ENCODE measurements at regions not wholly inside any gene's neighbourhood (a gene's known extent, or its start where the extent isn't known, plus 50 kb on each side); places are given as distances from the start of the nearest gene placed in this dataset.
A peak's percentile ranks its signal among the peaks of the same experiment; 100 is the strongest.

- Histone ChIP-seq H3K9me3 (no peaks in the 10 kb centered on the region), H3K4me1 (no peaks in the 10 kb centered on the region), H3K4me3 (no peak overlapping the region), H3K27me3 (no peaks in the 10 kb centered on the region), H3K27ac (no peak overlapping the region), H3K36me3 (no peaks in the 10 kb centered on the region)
- WGBS, 2 donors (ENCODE audit: low coverage in 1 of 2) = 82 to 100% methylated on average over 1 to 4 of the region's 4 CpGs
- TF ChIP-seq CTCF (IDR thresholded peaks at IDR 0.05) (no peak), EP300 (IDR thresholded peaks at IDR 0.05; ENCODE audit: low read depth) (no peak), POLR2A (IDR thresholded peaks at IDR 0.05) (no peak), POLR2AphosphoS5 (IDR thresholded peaks at IDR 0.05) (no peak)
- DNase-seq = no peak
- in situ Hi-C loops (cut with MboI; ENCODE audit: low pct_ligation_motif_present in 1 of 4, low pct_unique_long_range_greater_than_20kb in 1 of 4, low sequenced_read_pairs in 3 of 4) = no loop called here
- intact Hi-C loops (cut with DNase I; ENCODE audit: low total_unique reads) = no loop called here
Measured at GRCh38 chr5:143953851-143954250, 141.9 kb downstream of the HMHB1 start.

- DNase-seq = no peak
- Histone ChIP-seq H3K9me3 (no peaks in the 10 kb centered on the region), H3K36me3 (no peaks in the 10 kb centered on the region), H3K4me1 (no peaks in the 10 kb centered on the region), H3K27me3 (no peaks in the 10 kb centered on the region), H3K27ac (no peak overlapping the region), H3K4me3 (no peak overlapping the region)
- intact Hi-C loops (cut with DNase I; ENCODE audit: low total_unique reads) = no loop called here
- TF ChIP-seq EP300 (IDR thresholded peaks at IDR 0.05; ENCODE audit: low read depth) (no peak), POLR2AphosphoS5 (IDR thresholded peaks at IDR 0.05) (no peak), CTCF (IDR thresholded peaks at IDR 0.05) (no peak), POLR2A (IDR thresholded peaks at IDR 0.05) (no peak)
- WGBS, 2 donors (ENCODE audit: low coverage in 1 of 2) = 76 to 78% methylated on average over 2 of the region's 2 CpGs
- in situ Hi-C loops (cut with MboI; ENCODE audit: low pct_ligation_motif_present in 1 of 4, low pct_unique_long_range_greater_than_20kb in 1 of 4, low sequenced_read_pairs in 3 of 4) = no loop called here
Measured at GRCh38 chr5:143955141-143955540, 143.2 kb downstream of the HMHB1 start.

DNA sequence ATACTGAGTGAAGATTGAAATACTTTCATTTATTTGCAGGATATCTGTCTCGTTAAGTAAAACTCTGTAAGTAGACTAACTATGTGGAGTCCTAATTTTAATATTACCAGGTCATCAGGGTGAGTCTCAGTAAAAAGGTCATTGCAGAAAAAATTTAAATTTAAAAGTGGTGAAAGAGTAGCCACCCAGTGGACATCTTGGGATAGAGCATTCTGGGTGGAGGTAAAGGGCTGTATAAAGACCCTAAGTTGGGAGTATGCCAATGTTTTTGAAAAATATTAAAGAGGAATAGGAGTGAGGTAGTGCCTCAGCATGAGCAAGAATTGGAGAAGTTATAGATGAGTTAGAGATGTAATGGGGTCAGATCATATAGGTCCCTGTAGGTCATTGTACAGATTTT is 145.5 kb downstream of the HMHB1 start:
- Histone ChIP-seq H3K27me3 (no peaks in the 10 kb centered on the region), H3K4me3 (no peak overlapping the region), H3K36me3 (no peaks in the 10 kb centered on the region), H3K27ac (no peak overlapping the region), H3K9me3 (no peaks in the 10 kb centered on the region), H3K4me1 (no peaks in the 10 kb centered on the region)
- TF ChIP-seq POLR2A (IDR thresholded peaks at IDR 0.05) (no peak), CTCF (IDR thresholded peaks at IDR 0.05) (peak in 2 of 5 experiments; percentile 7 to 9)
- no peak for DNase-seq
- intact Hi-C loops (cut with DNase I; ENCODE audit: low total_unique reads) = no loop called here
- WGBS, 2 donors (ENCODE audit: low coverage in 1 of 2) = 74 to 83% methylated on average over 1 of the region's 1 CpG
- in situ Hi-C loops (cut with MboI; ENCODE audit: low pct_ligation_motif_present in 1 of 4, low pct_unique_long_range_greater_than_20kb in 1 of 4, low sequenced_read_pairs in 3 of 4) = no loop called here

DNA sequence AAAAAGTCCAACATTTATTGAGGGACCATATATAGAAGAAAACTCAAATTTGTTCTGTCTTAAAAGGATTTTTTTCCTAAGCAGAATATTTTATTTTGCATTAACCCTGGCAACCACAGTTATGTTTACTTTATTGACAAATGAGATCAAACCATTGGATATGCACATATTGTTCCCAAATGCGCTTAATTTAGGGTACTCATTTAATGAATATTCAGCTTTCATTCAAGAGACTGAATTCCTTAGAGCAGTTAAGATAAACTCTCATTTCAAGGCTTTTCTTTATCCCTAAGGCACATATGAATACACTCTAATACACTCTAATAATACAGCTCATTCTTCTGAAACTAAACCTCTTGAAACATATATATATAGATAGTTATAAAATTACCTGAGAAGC is 150.2 kb downstream of the HMHB1 start:
- H3K4me3 ChIP-seq = no peak overlapping the region

More for the DNA sequence above, 150.2 kb downstream of the HMHB1 start:
- in situ Hi-C loops (cut with MboI; ENCODE audit: low pct_ligation_motif_present in 1 of 4, low pct_unique_long_range_greater_than_20kb in 1 of 4, low sequenced_read_pairs in 3 of 4) = no loop called here
- H3K27ac ChIP-seq = no peak overlapping the region
- intact Hi-C loops (cut with DNase I; ENCODE audit: low total_unique reads) = no loop called here
- TF ChIP-seq POLR2A (IDR thresholded peaks at IDR 0.05) (no peak), POLR2AphosphoS5 (IDR thresholded peaks at IDR 0.05) (no peak), CTCF (IDR thresholded peaks at IDR 0.05) (no peak), EP300 (IDR thresholded peaks at IDR 0.05; ENCODE audit: low read depth) (no peak)
- no peaks in the 10 kb centered on the region for H3K27me3 ChIP-seq
- 86 to 93% methylated on average over 1 of the region's 1 CpG for WGBS, 2 donors (ENCODE audit: low coverage in 1 of 2)
- H3K36me3 ChIP-seq = no peaks in the 10 kb centered on the region
- no peaks in the 10 kb centered on the region for H3K4me1 ChIP-seq
- no peak for DNase-seq
- H3K9me3 ChIP-seq = no peaks in the 10 kb centered on the region
